ENCODE measurements at regions not wholly inside any gene's neighbourhood (a gene's known extent, or its start where the extent isn't known, plus 50 kb on each side); places are given as distances from the start of the nearest gene placed in this dataset.

DNA sequence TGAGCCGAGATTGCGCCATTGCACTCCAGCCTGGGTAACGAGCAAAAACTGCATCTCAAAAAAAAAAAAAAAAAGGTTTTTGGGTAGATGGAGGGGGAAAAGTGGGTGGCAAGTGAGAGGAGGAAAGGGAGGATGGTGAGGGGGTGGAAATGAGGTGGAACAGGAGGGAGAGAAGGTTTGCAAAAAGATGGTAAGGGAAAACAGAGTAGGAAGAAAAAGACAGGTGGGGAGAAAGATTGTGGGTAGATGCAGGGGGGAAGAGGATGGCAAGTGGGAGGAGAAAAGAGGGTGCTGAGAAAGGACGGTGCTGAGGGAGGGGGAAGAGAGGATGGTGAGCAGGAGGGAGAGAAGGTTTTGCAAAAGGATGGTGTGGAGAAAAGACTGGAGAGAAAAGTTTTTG is 57.8 kb upstream of the C1QTNF9B start:
- no peaks in the 10 kb centered on the region for H4K20me1 ChIP-seq (ENCODE audit: insufficient read depth, low read length)
- H3F3A ChIP-seq (ENCODE audit: insufficient read depth, low read length) = no peaks in the 10 kb centered on the region
- no peaks in the 10 kb centered on the region for H3K9me2 ChIP-seq (replicated peaks; ENCODE audit: insufficient read depth, low read length)
- no peak for DNase-seq
- H3K9me3 ChIP-seq (replicated peaks; ENCODE audit: insufficient read depth, low read length) = no peaks in the 10 kb centered on the region
- no peaks in the 10 kb centered on the region for H3K27me3 ChIP-seq (replicated peaks; ENCODE audit: insufficient read depth, low read length)
- no peak overlapping the region for H3K27ac ChIP-seq (ENCODE audit: low read length)
- no peak overlapping the region for H3K9ac ChIP-seq (ENCODE audit: low read length)
- no peak overlapping the region for H2AFZ ChIP-seq (ENCODE audit: low read length)
- H3K36me3 ChIP-seq (replicated peaks; ENCODE audit: insufficient read depth, low read length) = no peaks in the 10 kb centered on the region
- H3K79me2 ChIP-seq (ENCODE audit: low read length) = no peaks in the 10 kb centered on the region
- no peak overlapping the region for H3K4me2 ChIP-seq (ENCODE audit: low read depth, low read length)
- no peak for TF ChIP-seq EZH2phosphoT487 (IDR thresholded peaks at IDR 0.05; ENCODE audit: low read length)
- TF ChIP-seq, protein P1, sequence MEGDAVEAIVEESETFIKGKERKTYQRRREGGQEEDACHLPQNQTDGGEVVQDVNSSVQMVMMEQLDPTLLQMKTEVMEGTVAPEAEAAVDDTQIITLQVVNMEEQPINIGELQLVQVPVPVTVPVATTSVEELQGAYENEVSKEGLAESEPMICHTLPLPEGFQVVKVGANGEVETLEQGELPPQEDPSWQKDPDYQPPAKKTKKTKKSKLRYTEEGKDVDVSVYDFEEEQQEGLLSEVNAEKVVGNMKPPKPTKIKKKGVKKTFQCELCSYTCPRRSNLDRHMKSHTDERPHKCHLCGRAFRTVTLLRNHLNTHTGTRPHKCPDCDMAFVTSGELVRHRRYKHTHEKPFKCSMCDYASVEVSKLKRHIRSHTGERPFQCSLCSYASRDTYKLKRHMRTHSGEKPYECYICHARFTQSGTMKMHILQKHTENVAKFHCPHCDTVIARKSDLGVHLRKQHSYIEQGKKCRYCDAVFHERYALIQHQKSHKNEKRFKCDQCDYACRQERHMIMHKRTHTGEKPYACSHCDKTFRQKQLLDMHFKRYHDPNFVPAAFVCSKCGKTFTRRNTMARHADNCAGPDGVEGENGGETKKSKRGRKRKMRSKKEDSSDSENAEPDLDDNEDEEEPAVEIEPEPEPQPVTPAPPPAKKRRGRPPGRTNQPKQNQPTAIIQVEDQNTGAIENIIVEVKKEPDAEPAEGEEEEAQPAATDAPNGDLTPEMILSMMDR (IDR thresholded peaks at IDR 0.05; ENCODE audit: low read length) = no peak
- no peak for TF ChIP-seq EZH2 (optimal IDR thresholded peaks at IDR 0.05; ENCODE audit: low read depth, low read length)
- no peak overlapping the region for H3K4me3 ChIP-seq (ENCODE audit: low read length)
- no peaks in the 10 kb centered on the region for H3K4me1 ChIP-seq (ENCODE audit: low read length)

GRCh38 chr13:23956106-23956505 is 58.8 kb upstream of the C1QTNF9B start:
- H3K4me3 ChIP-seq (ENCODE audit: low read length) = no peak overlapping the region
- no peaks in the 10 kb centered on the region for H3K36me3 ChIP-seq (replicated peaks; ENCODE audit: insufficient read depth, low read length)
- DNase-seq = no peak
- H4K20me1 ChIP-seq (ENCODE audit: insufficient read depth, low read length) = no peaks in the 10 kb centered on the region
- H3K9me3 ChIP-seq (replicated peaks; ENCODE audit: insufficient read depth, low read length) = no peaks in the 10 kb centered on the region
- no peaks in the 10 kb centered on the region for H3F3A ChIP-seq (ENCODE audit: insufficient read depth, low read length)
- H3K9ac ChIP-seq (ENCODE audit: low read length) = no peak overlapping the region
- H3K79me2 ChIP-seq (ENCODE audit: low read length) = no peaks in the 10 kb centered on the region
- H3K4me2 ChIP-seq (ENCODE audit: low read depth, low read length) = no peak overlapping the region
- no peak overlapping the region for H3K27ac ChIP-seq (ENCODE audit: low read length)
- no peaks in the 10 kb centered on the region for H3K9me2 ChIP-seq (replicated peaks; ENCODE audit: insufficient read depth, low read length)
- TF ChIP-seq, protein P1 (IDR thresholded peaks at IDR 0.05; ENCODE audit: low read length) = no peak
- no peak for TF ChIP-seq EZH2phosphoT487 (IDR thresholded peaks at IDR 0.05; ENCODE audit: low read length)
- no peak overlapping the region for H2AFZ ChIP-seq (ENCODE audit: low read length)
- no peaks in the 10 kb centered on the region for H3K4me1 ChIP-seq (ENCODE audit: low read length)
- H3K27me3 ChIP-seq (replicated peaks; ENCODE audit: insufficient read depth, low read length) = no peaks in the 10 kb centered on the region

DNA sequence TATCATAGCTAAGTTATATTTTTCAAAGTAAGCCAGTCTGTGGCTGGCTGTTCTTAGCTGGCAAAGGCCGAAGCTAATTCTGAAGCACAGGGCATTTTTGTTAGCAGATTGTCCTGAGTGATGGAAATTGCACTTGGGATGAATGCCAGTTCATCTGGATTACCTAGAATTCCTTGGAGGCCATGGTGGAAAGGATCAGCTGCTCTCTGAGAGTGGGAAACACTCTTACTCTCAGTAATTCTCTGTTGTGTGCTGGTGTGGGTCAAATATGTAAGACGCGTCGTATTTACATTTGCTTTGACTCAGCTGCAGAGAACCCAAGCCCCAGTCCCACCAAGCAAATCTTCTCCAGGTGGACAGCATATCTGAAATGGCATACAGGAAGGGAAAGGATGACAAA is 60.7 kb upstream of the C1QTNF9B start:
- no peaks in the 10 kb centered on the region for H3F3A ChIP-seq (ENCODE audit: insufficient read depth, low read length)
- H4K20me1 ChIP-seq (ENCODE audit: insufficient read depth, low read length) = no peaks in the 10 kb centered on the region
- DNase-seq = no peak
- no peak overlapping the region for H3K4me3 ChIP-seq (ENCODE audit: low read length)
- H3K9ac ChIP-seq (ENCODE audit: low read length) = no peak overlapping the region
- H3K9me3 ChIP-seq (replicated peaks; ENCODE audit: insufficient read depth, low read length) = no peaks in the 10 kb centered on the region
- no peaks in the 10 kb centered on the region for H3K9me2 ChIP-seq (replicated peaks; ENCODE audit: insufficient read depth, low read length)
- H3K79me2 ChIP-seq (ENCODE audit: low read length) = no peaks in the 10 kb centered on the region
- H3K4me1 ChIP-seq (ENCODE audit: low read length) = no peaks in the 10 kb centered on the region
- H3K27ac ChIP-seq (ENCODE audit: low read length) = no peak overlapping the region
- H3K27me3 ChIP-seq (replicated peaks; ENCODE audit: insufficient read depth, low read length) = no peaks in the 10 kb centered on the region
- no peaks in the 10 kb centered on the region for H3K36me3 ChIP-seq (replicated peaks; ENCODE audit: insufficient read depth, low read length)
- no peak for TF ChIP-seq EZH2phosphoT487 (IDR thresholded peaks at IDR 0.05; ENCODE audit: low read length)
- TF ChIP-seq EZH2 (optimal IDR thresholded peaks at IDR 0.05; ENCODE audit: low read depth, low read length) = no peak
- TF ChIP-seq, protein P1 (IDR thresholded peaks at IDR 0.05; ENCODE audit: low read length) = no peak
- no peak overlapping the region for H3K4me2 ChIP-seq (ENCODE audit: low read depth, low read length)
- H2AFZ ChIP-seq (ENCODE audit: low read length) = no peak overlapping the region

All from MM.1S (cell line).